Hypothalamus (tissue), 51 donors: ENCODE measurements at regions not wholly inside any gene's neighbourhood (a gene's known extent, or its start where the extent isn't known, plus 50 kb on each side); places are given as distances from the start of the nearest gene placed in this dataset.

Source experiments
- DNase-seq, 51 donors: peaks; one replicate each; lab custom pipeline; 2025; lab: John Stamatoyannopoulos, UW

GRCh38 chr1:83773059-83773458, 225.9 kb downstream of the TTLL7 start:
- DNase-seq: no peak

GRCh38 chr1:83770319-83770661, 228.6 kb downstream of the TTLL7 start:
- DNase-seq: no peak

DNA sequence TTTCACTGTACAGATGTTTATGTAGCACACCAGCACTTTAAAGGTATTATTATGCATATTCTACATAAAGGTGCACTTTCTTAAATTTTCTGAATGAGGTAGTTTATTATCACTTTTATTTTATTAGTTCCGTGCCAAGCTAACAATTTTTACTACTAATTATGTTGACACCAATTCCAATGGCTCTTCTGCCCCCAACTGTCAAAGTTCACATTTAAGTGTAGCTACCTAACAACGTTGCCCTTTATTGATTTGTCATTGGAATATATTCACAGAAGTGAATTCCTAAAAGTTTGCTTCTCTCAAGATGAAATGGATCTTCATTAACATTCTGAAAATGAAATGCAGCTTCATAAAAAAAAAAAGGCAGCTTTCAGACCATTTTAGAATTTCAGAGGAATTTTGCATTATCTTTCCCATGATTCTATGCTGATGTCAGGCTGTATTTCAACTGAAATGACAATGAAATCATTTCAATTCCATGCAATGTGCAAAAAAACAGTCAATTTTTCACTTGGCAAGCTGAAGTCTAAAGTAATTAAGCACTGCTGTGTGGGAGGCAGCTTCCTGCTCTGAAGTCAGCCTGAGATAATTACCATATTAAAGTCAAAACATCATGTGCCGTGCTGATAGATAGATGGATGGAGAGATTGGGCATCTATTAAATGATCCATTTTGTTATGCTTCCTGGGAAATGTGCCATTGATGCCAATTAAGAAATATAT, 229.2 kb downstream of the TTLL7 start:
- no peak for DNase-seq

- DNase-seq: no peak
Observed at GRCh38 chr1:83769072-83769471, 229.9 kb downstream of the TTLL7 start.

DNA sequence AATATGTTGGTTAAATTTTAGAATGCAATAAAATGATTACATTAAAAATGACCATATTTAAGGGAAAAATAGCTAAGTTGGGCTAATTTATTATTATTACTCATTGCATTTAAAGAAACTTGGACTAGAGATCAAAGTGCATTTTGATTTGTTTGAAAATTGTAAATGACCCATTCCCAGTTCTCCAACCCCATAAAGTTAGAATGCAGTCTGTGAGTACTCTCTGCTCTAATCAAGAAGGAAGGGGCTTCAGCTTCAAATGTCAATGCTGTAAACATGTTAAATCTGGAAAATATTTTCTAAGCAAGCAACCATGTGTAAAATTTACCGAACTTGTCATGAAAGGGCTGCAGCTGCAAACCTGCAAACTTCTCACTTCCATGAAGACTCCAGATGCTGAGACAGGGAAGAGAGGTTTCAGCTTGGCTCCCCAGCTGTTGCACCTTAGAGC, 232.7 kb downstream of the TTLL7 start:
- DNase-seq: no peak

DNA sequence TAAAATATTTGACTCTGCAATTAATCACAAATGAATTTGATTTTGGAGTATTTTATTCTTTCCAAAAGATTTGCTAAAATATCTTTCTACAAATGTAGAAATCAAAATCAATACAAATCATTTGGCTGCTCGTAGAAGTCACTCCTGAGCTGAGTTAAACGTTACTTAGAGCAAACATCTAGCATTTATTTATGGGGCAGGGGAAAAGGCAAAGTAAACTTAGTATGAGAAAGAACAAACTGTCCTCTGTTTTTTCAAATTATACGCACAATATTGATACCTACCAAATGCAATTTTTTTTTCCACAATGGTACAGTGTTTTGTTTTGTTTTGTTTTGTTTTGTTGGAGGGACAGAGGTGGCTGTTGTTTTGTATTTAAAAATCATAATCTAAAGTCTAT, 233.8 kb downstream of the TTLL7 start:
- DNase-seq: no peak

- no peak for DNase-seq
Observed at GRCh38 chr1:83764209-83764608, 234.7 kb downstream of the TTLL7 start.

DNA sequence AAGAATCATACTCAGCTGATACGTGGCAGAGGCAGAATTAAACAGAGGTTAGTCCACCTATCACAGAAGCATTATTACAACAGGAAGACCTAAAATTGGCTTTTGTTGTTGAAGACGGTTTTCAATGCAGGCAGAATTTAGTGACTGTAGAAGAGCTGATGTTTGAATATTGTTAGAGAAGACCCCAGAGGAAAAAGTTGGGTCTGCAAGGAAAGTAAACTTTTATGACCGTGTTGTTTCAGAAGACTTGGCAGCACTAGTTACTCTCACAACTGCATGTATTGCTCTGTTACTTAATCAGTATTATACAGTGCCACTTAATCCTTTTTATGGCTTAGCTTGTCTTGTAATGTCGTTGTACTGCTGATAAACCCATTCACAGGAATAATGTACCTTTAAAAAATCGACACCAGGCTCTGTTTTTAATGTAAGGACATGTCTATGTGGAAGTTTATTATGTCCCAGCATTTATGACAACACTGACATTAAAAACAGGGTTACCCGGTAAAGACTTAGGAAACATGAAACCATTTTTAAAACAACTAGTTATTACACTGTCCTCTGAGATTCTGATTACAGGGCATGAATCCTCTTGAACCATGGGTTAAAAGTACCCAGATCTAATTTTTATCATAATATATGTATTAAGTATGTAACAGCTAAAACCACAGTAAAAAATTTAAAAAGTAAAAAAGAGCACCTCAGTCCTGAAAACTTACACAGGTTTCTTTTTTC, 235.4 kb downstream of the TTLL7 start:
- DNase-seq: no peak

GRCh38 chr1:83762416-83762815, 236.5 kb downstream of the TTLL7 start:
- no peak for DNase-seq

DNA sequence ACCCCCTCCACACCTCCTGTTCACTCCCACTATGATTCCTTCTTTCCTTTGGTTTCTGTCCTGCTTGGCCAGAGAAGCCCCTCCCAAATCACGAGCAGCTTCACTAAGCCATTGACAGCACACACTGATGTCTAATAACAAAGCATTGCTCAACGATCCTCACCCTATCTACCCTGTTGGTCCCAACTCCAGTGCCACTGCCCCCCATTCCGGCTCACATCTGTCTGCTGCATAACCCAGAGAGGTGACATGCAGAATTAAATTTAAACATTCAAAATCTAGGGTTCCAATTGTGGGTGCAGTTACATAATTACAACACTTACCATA, 236.9 kb downstream of the TTLL7 start:
- no peak for DNase-seq

- no peak for DNase-seq
Observed at GRCh38 chr1:83761167-83762038, 237.5 kb downstream of the TTLL7 start.

DNA sequence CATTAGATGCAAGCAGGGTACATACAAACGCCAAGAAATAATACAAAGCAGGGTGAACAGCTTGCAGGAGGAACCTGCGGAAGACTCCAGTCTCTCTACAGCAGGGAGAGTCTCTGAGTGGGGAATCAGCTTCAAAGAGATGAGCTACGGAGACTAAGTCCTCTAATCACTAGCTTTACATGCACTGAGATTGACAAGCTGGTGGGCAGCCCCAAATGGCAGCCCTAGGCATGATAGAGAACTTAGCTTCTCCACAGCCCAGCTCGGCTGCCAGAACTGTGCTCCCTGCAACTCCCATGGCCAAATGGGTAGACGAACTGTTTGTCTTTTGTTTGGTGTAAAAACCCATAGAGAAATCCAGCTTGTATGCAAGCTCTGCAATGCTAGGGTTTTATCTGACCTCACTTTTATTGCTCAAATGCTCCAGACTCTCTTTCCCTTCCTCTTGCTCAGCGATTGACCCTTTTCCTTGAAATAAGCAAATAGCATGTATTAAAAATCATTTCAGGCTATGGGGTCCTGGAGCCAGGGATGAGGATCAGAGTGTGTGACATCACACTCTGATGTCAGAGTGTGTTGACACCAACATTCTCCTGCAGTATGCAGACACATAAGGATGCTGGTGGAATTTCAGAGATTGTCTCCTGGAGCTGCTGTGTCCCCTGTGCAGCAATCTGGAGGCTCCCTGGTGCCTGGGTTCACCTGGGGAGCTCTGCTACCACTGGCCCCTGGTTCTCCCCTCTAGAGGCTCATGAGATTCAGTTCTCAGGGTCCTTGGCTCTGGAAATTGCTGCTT, 238.5 kb downstream of the TTLL7 start:
- no peak for DNase-seq

GRCh38 chr1:83756984-83757717, 241.8 kb downstream of the TTLL7 start:
- DNase-seq: no peak

DNA sequence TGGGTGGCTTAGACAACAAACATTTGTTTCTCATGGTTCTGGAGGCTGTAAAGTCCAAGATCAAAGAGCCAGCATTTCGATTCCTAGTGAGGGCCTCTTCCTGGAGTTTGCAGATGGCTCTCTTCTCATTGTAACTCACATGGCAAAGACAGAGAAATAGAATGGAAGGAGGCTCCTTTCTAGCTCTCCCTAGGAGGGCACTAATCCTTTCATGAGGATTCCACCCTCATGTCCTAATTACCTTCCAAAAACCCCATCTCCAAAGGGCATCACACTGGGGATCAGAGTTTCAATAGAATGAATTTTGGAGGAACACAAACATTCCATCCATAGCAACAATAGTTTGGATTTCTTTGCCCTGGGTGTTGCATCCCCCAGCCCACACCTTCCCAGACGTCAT, 247.3 kb downstream of the TTLL7 start:
- no peak for DNase-seq

GRCh38 chr1:83750201-83750600, 248.7 kb downstream of the TTLL7 start:
- no peak for DNase-seq

DNA sequence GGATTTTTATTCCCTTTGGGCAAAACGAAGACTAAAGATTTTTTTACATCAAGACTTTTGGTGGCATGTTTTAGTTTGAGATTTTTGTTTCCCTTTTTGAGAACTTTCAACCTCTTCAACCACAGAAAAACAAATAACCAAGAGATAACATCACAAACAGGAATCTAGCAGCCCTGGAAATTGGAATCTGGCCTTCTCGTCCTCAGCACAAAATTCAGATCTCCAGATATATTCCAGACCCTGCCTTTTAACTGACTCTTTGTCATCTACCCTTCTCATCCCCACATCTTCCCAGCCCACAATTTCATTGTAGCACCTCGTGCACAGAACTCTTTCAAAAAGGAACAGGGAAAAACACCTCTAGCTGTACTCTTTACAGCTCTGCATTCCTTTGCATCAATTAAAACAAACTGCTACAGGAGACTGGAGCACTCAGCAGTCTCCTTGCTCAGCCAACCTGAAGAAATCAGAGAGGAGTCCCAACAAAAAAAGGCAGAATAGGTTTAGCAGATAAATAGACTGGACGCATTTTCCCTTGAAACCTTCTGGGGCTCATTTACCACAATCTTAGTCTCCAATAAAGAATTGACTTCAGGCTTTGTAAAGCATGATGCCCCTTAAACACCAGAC, 251.0 kb downstream of the TTLL7 start:
- no peak for DNase-seq

GRCh38 chr1:83746234-83746633, 252.7 kb downstream of the TTLL7 start:
- DNase-seq: no peak

GRCh38 chr1:83742446-83742845, 256.5 kb downstream of the TTLL7 start:
- no peak for DNase-seq

- no peak for DNase-seq
Observed at GRCh38 chr1:83741770-83742169, 257.2 kb downstream of the TTLL7 start.

GRCh38 chr1:83741348-83741747, 257.6 kb downstream of the TTLL7 start:
- no peak for DNase-seq
